GM18873 (cell line): ENCODE measurements at regions not wholly inside any gene's neighbourhood (a gene's known extent, or its start where the extent isn't known, plus 50 kb on each side); places are given as distances from the start of the nearest gene placed in this dataset.
A peak's percentile ranks its signal among the peaks of the same experiment; 100 is the strongest.
"Not testable (repeated sequence)": the region's sequence is repeated elsewhere in the genome, so short reads cannot be mapped to it uniquely, and the experiment has no call there.

Experiments used
- ATAC-seq: cut with Tn5 transposase; IDR thresholded peaks from one replicate; pipeline ENCODE4 v1.9.1; 2021; ENCODE audit warnings: mild to moderate bottlenecking, moderate library complexity, moderate number of reproducible peaks; ENCODE audit not compliant: unreplicated experiment, low FRiP score

- ATAC-seq: no peak
Observed at GRCh38 chr6:84582997-84583396, 181.4 kb downstream of the TBX18 start.

- no peak for ATAC-seq
Observed at GRCh38 chr6:84581494-84582259, 182.7 kb downstream of the TBX18 start.

- no peak for ATAC-seq
Observed at GRCh38 chr6:84579404-84579803, 185.0 kb downstream of the TBX18 start.

DNA sequence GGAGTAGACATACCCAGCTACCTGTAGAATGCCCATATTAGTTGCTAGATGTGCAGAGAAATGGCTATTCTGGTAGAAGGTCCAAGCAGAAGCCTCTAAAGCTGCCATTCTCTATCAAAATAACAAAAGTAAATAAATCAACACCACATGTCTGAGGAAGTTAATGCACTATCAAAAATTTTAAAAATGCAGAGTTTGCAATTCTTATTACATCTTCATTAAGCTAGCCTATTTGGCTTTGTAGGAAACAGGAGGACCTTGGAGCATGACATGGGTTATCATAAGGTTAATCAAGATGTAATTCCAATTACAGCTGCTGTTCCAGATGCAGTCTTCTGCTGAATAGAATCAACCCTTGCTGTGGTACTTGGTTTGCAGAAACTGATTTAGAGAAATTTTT, 188.4 kb downstream of the TBX18 start:
- ATAC-seq: no peak

DNA sequence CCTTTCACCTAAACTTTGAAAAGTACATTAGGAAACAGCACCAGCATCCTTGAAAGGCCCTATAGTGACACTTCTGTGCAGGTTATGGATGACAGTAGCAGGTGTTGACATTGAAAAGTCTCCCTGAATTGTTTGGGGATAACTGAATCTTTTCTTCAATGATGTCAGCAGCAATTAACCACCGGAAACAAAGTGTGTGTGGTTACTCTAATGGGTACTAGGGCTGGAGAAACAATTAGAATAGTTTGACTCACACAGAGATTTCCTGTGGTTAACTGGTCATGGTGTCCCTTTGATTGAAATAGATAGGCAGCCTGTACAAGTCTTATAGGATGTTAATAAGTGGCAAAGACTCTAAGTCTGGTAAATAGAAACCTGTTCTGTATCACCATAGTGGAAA, 189.1 kb downstream of the TBX18 start:
- peak; percentile 99 for ATAC-seq

DNA sequence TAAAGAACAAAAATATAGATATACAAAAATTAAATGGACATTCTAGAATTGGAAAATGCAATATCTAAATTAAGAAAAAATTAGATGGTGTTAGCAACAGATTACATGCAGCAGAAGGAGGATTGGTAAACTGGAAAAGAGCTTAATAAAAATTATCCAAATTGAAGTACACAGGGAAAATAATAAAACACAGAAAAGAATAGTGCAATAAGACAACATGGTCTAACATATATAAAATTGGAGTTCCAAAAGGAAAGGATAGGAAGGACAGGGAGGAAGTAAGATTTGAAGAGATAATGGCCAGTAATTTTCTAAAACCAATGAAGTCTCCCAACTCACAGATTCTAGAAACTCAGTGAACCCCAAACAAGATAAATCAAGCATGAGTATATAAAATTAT, 194.5 kb downstream of the TBX18 start:
- ATAC-seq: no peak

GRCh38 chr6:84568971-84569370, 195.4 kb downstream of the TBX18 start:
- ATAC-seq: no peak

DNA sequence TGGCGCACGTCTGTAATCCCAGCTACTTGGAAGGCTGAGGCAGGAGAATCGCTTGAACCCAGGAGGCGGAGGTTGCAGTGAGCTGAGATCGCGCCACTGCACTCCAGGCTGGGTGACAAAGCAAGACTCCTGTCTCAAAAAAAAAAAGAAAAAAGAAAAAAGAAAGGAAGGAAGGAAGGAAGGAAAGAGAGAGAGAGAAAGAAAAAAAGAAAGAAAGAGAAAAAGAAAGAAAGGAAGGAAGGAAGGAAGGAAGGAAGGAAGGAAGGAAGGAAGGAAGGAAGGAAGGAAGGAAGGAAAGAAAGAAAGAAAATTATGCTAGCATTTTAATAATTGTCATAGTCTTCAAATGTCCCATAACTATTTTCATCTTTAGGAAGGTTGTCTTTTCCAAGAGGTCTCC, 198.7 kb downstream of the TBX18 start:
- not testable (repeated sequence) for ATAC-seq

GRCh38 chr6:84560436-84561390, 203.7 kb downstream of the TBX18 start:
- ATAC-seq: no peak

DNA sequence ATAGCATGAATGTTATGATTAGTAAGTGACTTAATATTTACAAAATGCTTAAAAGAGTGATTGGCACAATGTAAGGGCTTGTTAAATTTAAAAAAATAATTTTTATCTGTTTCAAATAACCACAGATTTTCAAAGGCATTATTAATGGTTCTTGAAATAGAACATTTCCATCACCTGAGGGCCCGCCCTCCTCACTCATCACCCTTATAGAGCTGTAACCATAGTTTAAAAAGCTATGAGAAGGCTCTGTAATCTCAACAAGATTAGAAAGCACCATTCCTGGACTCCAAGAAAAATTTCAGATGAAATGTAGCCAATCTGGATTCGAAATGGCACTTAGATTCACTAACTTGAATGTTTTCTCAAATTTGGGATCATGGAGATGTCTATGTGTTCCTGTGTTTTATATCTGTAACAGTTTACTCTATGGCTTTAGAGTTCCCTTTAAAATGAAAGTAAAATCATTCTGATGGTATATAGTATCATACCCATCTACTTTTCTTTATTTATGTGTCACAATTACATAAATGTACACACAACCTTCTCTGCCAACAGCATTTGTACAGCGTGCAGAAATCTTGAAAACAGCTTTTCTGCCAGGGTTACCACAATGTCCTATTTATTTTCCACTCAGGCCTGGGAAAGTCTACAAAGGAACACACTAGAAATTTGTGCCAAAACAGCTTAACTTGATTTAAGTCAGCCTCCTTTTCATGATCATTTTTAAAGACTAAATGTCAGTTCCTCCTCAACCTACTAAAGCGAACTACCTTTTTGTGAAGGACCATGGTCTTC, 207.7 kb downstream of the TBX18 start:
- ATAC-seq: no peak

- no peak for ATAC-seq
Observed at GRCh38 chr6:84554706-84555105, 209.7 kb downstream of the TBX18 start.

- no peak for ATAC-seq
Observed at GRCh38 chr6:84554074-84554473, 210.3 kb downstream of the TBX18 start.

DNA sequence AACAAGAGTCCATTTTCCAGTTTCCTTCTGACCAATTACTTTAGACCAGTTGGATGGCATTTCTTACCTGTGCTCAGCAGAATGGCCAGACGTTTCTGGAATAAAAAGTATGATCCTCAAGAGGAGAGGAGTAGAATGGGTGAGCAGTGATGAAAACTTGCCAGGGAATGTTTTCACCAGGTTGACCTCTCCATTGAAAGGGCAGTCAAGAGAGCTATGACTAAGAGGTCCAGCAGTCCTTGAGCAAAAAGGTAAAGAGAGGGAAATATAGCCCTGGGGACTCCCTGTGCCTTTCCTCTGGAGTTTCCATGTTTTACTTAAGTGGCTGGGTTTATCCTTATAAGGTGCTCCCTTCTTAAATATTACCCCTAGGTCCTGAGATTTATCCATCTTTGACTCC, 210.9 kb downstream of the TBX18 start:
- ATAC-seq: no peak

DNA sequence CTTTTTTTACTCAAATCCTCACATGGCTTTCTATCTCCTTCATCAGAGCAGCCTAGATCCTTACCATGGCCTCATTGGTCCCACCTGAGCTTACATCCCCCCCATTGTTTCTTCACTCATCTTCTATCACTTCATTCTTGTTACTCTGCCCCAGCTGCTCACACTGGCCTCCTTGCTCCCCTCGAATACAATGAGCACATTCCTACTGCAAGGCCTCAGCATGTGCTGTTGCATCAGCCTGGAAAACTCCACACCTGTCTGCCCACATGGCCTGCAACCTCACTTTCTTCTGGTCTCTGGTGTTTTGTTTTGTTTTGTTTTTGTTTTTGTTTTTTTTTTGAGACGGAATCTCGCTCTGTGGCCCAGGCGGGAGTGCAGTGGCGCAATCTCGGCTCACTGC, 212.6 kb downstream of the TBX18 start:
- ATAC-seq: no peak

- no peak for ATAC-seq
Observed at GRCh38 chr6:84549917-84550316, 214.5 kb downstream of the TBX18 start.

DNA sequence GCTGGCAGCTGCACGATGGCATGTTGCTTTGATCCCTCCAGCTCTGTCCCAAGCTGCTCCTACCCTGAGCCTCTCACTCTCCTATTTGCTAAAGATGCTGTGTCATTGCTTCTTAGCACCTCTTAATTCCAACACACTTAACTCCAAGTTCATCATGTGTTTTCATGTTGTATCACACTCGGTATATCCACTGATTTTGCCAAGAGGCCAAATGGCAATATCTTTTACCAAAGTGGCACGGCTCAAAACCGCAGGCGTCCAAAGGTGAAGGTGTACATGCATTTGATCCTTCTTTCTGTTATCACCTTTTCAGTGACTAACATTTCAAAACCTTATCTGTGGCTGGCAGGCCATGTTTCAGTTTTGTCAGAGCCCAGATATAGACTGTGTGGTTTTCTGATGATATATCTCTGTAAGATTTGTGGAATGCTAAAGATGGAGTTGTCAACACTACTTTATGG, 217.0 kb downstream of the TBX18 start:
- no peak for ATAC-seq

GRCh38 chr6:84546427-84546914, 217.9 kb downstream of the TBX18 start:
- no peak for ATAC-seq

DNA sequence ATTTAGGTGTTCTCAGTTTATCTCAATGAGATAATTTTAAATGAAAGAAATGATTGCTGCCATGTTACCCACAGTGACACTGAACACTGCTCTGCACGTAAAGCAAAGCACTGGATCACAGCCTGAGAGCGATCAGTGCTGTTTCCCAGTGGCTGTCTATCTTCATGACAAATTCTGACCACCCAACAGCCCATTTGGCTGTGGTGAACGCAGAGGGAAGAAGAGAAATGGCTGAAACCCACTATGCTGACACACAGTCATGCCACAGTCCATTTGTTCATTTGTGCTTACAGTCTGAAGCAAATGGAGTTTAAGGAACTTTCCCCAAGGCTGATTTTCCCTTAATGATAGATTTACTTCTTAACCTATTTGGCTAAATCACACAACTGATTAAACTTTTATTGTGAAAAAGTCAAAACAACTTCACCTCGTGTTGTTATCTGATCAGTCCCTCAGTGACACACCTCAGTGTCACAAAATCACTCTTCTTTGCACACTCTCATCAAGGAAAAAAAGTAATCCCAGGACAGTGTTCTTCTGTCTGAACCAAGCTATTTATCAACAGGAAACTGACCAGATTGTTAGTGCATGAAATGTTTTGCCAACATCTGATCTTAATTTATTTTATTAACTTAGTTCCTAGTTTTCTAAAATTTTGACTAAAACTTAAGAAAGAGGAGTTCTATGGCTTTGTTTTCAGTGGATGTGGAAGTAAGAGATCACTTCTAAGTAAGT, 225.1 kb downstream of the TBX18 start:
- no peak for ATAC-seq

- ATAC-seq: no peak
Observed at GRCh38 chr6:84536885-84537638, 227.3 kb downstream of the TBX18 start.
